ENCODE measurements at regions not wholly inside any gene's neighbourhood (a gene's known extent, or its start where the extent isn't known, plus 50 kb on each side); places are given as distances from the start of the nearest gene placed in this dataset.
"Not testable (repeated sequence)": the region's sequence is repeated elsewhere in the genome, so short reads cannot be mapped to it uniquely, and the experiment has no call there.

- DNase-seq (ENCODE audit: low read depth): no peak
Measured at GRCh38 chr6:133115946-133116345, 125.2 kb upstream of the EYA4 start.

GRCh38 chr6:133128191-133128590, 113.0 kb upstream of the EYA4 start:
- no peak for DNase-seq (ENCODE audit: low read depth)

GRCh38 chr6:133129556-133129955, 111.6 kb upstream of the EYA4 start:
- no peak for DNase-seq (ENCODE audit: low read depth)

- peak; percentile 9 for DNase-seq (ENCODE audit: low read depth)
Measured at GRCh38 chr6:133130863-133131262, 110.3 kb upstream of the EYA4 start.

GRCh38 chr6:133131621-133132465, 109.3 kb upstream of the EYA4 start:
- no peak for DNase-seq (ENCODE audit: low read depth)

GRCh38 chr6:133132466-133132971, 108.6 kb upstream of the EYA4 start:
- DNase-seq (ENCODE audit: low read depth): no peak

GRCh38 chr6:133136177-133136880, 104.8 kb upstream of the EYA4 start:
- DNase-seq (ENCODE audit: low read depth): no peak

- DNase-seq (ENCODE audit: low read depth): not testable (repeated sequence)
Measured at GRCh38 chr6:133147470-133148184, 93.5 kb upstream of the EYA4 start.

GRCh38 chr6:133156689-133157088, 84.5 kb upstream of the EYA4 start:
- DNase-seq (ENCODE audit: low read depth): no peak

GRCh38 chr6:133157995-133158394, 83.2 kb upstream of the EYA4 start:
- no peak for DNase-seq (ENCODE audit: low read depth)

- DNase-seq (ENCODE audit: low read depth): no peak
Measured at GRCh38 chr6:133159255-133159795, 81.8 kb upstream of the EYA4 start.

- peak; percentile 28 for DNase-seq (ENCODE audit: low read depth)
Measured at GRCh38 chr6:133160536-133160935, 80.6 kb upstream of the EYA4 start.

- no peak for DNase-seq (ENCODE audit: low read depth)
Measured at GRCh38 chr6:133165235-133165634, 75.9 kb upstream of the EYA4 start.

- DNase-seq (ENCODE audit: low read depth): no peak
Measured at GRCh38 chr6:133166766-133167165, 74.4 kb upstream of the EYA4 start.

GRCh38 chr6:133169901-133170300, 71.3 kb upstream of the EYA4 start:
- no peak for DNase-seq (ENCODE audit: low read depth)

- no peak for DNase-seq (ENCODE audit: low read depth)
Measured at GRCh38 chr6:133170602-133171001, 70.6 kb upstream of the EYA4 start.

- DNase-seq (ENCODE audit: low read depth): no peak
Measured at GRCh38 chr6:133171989-133172604, 69.1 kb upstream of the EYA4 start.

GRCh38 chr6:133173276-133173675, 67.9 kb upstream of the EYA4 start:
- DNase-seq (ENCODE audit: low read depth): no peak

GRCh38 chr6:133179481-133179880, 61.7 kb upstream of the EYA4 start:
- DNase-seq (ENCODE audit: low read depth): no peak

GRCh38 chr6:133183691-133184090, 57.5 kb upstream of the EYA4 start:
- DNase-seq (ENCODE audit: low read depth): no peak

- peak; percentile 31 for DNase-seq (ENCODE audit: low read depth)
Measured at GRCh38 chr6:133184798-133185372, 56.3 kb upstream of the EYA4 start.
